Panc1 (cell line): ENCODE measurements at regions not wholly inside any gene's neighbourhood (a gene's known extent, or its start where the extent isn't known, plus 50 kb on each side); places are given as distances from the start of the nearest gene placed in this dataset.
A peak's percentile ranks its signal among the peaks of the same experiment; 100 is the strongest.

Source experiments
- POLR2AphosphoS5 ChIP-seq: IDR thresholded peaks from 2 replicates; pipeline ENCODE4 v1.6.1; 2012; ENCODE audit warnings: mild to moderate bottlenecking, low read depth, low read length, moderate library complexity
- SIN3A ChIP-seq: IDR thresholded peaks from 2 replicates; pipeline ENCODE4 v1.6.1; 2012; ENCODE audit warnings: low read depth, mild to moderate bottlenecking, low read length, moderate library complexity, borderline replicate concordance; ENCODE audit not compliant: insufficient read depth
- TCF7L2 ChIP-seq: IDR thresholded peaks from 2 replicates; pipeline ENCODE4 v1.6.1; 2011; ENCODE audit warnings: mild to moderate bottlenecking, low read depth, low read length, inconsistent platforms
- TF ChIP-seq, protein P1 (sequence below): fragments of 450-650 bp; IDR thresholded peaks from 2 replicates; pipeline ENCODE4 v1.5.1; 2017; ENCODE audit warnings: mild to moderate bottlenecking
- TF ChIP-seq, protein P2 (sequence below), 2 experiments: IDR thresholded peaks; 2 replicates each; pipeline ENCODE4 v1.6.1; 2011 to 2012; ENCODE audit warnings: low read depth in 2 of 2, control low read depth in 1 of 2, low read length in 1 of 2, mild to moderate bottlenecking in 1 of 2, moderate library complexity in 1 of 2; ENCODE audit not compliant: insufficient read depth in 1 of 2

DNA sequence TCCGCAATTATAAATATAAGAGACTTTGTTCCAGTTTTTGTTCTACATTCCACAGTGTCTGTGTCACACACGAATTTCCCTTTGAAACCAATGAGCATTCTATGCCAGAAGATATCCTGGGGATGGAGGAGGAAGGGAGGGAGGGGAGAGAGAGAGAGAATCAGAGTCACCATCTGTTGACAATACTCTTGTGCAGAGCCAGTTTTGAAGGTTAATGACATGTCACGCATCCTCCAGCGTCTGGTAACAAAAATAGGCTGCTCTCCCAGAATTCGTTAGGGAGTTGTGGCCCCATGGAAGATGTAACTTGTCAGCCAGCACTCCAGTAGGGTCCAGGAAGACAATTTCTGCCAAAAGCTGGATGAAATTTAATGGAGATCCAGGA lies 213.5 kb upstream of the KRR1 start:
- TF ChIP-seq, protein P1, sequence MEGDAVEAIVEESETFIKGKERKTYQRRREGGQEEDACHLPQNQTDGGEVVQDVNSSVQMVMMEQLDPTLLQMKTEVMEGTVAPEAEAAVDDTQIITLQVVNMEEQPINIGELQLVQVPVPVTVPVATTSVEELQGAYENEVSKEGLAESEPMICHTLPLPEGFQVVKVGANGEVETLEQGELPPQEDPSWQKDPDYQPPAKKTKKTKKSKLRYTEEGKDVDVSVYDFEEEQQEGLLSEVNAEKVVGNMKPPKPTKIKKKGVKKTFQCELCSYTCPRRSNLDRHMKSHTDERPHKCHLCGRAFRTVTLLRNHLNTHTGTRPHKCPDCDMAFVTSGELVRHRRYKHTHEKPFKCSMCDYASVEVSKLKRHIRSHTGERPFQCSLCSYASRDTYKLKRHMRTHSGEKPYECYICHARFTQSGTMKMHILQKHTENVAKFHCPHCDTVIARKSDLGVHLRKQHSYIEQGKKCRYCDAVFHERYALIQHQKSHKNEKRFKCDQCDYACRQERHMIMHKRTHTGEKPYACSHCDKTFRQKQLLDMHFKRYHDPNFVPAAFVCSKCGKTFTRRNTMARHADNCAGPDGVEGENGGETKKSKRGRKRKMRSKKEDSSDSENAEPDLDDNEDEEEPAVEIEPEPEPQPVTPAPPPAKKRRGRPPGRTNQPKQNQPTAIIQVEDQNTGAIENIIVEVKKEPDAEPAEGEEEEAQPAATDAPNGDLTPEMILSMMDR, result no peak
- TF ChIP-seq SIN3A, result no peak
- TF ChIP-seq, protein P2, sequence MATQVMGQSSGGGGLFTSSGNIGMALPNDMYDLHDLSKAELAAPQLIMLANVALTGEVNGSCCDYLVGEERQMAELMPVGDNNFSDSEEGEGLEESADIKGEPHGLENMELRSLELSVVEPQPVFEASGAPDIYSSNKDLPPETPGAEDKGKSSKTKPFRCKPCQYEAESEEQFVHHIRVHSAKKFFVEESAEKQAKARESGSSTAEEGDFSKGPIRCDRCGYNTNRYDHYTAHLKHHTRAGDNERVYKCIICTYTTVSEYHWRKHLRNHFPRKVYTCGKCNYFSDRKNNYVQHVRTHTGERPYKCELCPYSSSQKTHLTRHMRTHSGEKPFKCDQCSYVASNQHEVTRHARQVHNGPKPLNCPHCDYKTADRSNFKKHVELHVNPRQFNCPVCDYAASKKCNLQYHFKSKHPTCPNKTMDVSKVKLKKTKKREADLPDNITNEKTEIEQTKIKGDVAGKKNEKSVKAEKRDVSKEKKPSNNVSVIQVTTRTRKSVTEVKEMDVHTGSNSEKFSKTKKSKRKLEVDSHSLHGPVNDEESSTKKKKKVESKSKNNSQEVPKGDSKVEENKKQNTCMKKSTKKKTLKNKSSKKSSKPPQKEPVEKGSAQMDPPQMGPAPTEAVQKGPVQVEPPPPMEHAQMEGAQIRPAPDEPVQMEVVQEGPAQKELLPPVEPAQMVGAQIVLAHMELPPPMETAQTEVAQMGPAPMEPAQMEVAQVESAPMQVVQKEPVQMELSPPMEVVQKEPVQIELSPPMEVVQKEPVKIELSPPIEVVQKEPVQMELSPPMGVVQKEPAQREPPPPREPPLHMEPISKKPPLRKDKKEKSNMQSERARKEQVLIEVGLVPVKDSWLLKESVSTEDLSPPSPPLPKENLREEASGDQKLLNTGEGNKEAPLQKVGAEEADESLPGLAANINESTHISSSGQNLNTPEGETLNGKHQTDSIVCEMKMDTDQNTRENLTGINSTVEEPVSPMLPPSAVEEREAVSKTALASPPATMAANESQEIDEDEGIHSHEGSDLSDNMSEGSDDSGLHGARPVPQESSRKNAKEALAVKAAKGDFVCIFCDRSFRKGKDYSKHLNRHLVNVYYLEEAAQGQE (IDR thresholded peaks at IDR 0.05; ENCODE audit: insufficient read depth in 1 of 2, low read depth in 2 of 2, low read length in 1 of 2), result no peak
- TF ChIP-seq TCF7L2, result peak; percentile 90
- peak; percentile 77 for TF ChIP-seq POLR2AphosphoS5
